Right lobe of liver (tissue), 4 donors: ENCODE measurements at regions not wholly inside any gene's neighbourhood (a gene's known extent, or its start where the extent isn't known, plus 50 kb on each side); places are given as distances from the start of the nearest gene placed in this dataset.

Experiments
- CTCF ChIP-seq, 4 donors: fragments of 200-600 bp in 3 of 4; fragments of 450-650 bp in 1 of 4; IDR thresholded peaks; one replicate each; pipeline versions ENCODE4 v1.5.1 to v1.8.0; 2016 to 2022; ENCODE audit warnings: antibody characterized with exemption in 4 of 4, mild to moderate bottlenecking in 2 of 4
- POLR2A ChIP-seq: fragments of 450-650 bp; IDR thresholded peaks from one replicate; pipeline ENCODE4 v1.6.1; 2017; ENCODE audit warnings: antibody characterized with exemption, mild to moderate bottlenecking
- donor health status: DM: no; HTN: no; CAD: no.
- donor health status: DM: no; HTN: no; CAD: no.
- donor health status: DM: no; HTN: yes; CAD: no.

GRCh38 chr10:9645404-9645803 is 1372.3 kb upstream of the CELF2 start:
- TF ChIP-seq CTCF (IDR thresholded peaks at IDR 0.05) (no peak), POLR2A (no peak)
